ENCODE measurements at regions not wholly inside any gene's neighbourhood (a gene's known extent, or its start where the extent isn't known, plus 50 kb on each side); places are given as distances from the start of the nearest gene placed in this dataset.
"Not testable (repeated sequence)": the region's sequence is repeated elsewhere in the genome, so short reads cannot be mapped to it uniquely, and the experiment has no call there.

DNA sequence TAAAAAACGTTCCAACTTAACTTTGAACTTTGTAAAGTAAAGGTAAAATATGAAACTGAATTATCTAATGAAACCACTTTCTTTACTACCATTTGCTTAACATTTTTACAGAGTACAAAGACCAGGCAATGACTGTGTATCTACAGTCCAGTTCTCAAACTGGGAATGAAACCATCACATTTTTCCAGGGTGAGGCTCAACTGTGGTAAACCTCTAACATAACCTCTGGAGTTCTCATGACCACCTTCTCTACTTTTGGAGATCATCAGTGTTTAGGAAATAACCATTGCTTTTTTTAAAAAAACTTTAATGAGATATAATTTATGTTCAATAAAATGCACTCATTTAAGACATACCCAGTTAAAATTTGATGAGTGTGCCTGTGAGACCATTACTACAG, 223.5 kb downstream of the RNF152 start:
- DNase-seq: no peak

DNA sequence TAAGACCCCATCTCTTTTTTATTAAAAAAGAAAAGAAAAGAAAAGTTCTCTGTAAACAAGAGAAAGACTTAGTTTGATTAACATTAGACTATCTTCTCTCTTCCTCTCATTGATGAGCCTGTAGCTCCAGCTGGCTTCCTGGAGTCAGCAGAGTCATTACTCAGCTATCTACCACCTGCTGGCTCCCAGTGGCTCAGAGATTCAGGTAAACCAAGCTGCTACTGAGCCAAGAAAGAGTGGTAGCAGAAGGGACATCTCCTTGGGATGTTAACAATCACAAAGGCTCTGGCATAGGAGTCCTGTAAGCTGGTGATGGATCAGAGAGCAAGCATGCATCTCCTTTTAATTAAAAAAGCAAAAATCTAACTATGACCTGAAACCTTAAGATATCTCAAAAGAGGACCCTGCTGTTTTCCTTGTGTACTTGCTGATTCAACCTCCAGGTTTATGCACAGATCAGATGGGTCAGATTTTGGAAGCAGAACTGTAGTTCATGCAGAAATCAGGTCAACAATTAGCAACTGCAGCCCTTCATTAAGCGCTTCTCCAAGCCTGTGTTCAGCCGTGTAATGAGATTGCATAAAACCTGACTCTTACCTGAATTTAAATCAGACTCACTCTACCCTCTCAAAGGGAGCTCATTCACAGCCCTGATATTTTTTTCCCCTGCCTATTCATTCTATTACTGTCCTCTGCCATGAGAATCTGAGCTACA, 225.8 kb downstream of the RNF152 start:
- DNase-seq: no peak

DNA sequence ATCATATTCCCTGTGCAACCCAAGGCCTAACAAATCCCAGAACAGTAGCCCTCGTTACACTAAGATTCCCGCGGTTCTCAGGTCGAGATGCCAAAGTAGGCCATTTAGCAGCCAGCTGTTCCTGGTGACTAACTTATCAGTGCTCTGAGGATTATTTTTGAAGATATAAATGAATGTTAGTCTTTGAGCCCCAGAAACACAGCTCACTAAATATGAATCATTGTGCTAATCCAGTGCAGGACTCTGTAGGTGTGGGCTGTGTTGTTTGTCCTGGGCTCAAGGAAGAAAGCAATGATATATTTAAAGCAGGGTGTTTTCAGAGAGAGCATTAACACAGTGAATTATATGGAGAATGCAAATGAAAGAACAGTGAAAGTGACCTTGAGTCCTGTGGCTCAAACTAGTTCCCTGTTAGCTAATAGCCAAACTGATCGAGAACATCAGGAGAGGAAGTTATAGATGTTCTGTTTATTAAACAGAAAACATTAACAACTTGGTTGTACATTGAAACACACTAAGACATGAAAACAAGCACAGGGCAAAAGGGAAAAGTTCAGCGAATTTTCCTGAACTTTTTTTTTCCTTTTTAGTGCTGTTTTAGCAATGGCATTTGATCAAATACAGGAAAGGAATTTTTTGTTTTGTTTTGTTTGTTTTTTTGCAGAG, 228.3 kb downstream of the RNF152 start:
- DNase-seq: no peak

DNA sequence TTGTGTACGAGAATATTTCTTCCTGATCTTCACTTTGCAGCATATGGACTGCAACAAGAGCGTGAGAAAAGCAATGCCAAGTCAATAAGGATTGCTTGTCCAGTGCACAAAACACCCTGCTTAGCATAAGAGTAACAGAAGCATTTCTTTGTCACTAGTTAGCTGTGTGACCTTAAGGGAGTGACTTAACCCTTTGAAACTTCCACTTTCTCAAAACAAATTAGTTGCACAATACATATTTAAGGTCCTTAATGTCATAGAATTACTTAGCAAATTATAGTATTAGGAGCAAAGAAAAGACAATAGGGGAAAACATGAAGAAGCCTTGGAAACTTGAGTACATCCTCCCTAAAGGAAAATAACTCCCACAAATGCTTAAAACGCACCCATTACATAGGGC, 230.1 kb downstream of the RNF152 start:
- no peak for DNase-seq

DNA sequence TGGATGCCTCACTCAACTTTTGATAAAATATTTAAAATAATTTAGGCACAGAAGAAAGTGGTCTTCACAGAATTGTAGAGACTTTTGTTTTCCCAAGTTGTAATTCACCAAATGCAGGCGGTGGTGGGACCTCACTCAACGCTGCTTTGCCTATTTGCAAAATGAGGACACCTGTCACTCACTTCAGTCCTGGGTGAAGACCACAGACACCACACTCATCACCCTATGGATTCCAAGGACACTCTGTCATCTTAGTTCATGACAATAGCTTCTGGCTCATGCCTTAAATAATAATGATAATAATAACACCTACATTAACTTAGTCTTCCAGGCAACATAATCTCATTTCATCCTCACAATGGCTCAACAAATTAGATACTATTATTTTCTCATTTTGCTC, 234.4 kb downstream of the RNF152 start:
- DNase-seq: no peak

DNA sequence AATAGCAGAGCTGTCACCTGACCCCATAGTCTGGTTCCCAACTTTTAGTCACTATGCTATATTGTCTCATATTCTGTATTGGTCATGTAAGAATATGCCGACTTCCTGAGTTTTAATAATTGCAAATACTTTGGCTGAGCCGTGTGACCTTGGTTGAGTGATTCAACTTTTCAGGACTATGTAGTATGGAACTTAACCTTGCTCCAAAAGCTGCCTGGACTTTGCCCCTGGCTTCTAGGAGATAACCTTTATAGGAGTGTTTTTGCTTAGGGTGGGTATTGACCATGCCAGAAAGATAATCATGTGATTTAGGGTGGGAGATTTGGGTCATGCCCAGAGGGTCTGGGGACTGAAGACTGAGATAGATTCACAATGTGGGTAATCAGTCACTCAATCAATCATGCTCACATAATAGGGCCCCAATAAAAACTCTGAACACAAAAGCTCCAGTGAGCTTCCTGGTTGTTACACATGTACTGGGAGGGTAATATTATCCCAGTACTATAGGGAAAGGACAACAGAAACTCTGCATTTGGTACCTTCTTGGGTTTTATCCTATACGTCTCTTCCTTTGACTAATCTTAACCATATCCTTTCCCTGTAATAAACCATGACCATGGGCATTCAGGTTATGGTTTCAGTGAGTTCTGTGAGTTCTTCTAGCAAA, 235.6 kb downstream of the RNF152 start:
- DNase-seq: no peak

DNA sequence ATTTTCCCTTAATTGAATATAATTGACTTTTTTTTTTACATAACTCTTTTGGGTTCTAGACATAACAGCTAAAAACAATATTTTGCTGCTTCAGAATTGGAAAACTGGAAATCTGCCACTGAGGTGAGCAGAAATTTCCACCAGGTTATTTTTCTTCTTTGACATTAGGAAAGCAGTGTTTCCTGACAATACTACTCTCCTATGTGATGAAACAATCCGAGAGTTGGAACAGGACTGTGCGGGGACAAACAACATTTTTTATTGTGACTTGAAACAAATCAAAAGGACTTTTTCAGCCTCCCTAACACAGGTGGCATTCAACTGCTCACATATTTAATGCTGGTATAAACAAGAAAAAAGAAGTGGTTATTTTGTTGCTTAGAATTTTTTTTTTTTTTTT, 237.2 kb downstream of the RNF152 start:
- DNase-seq: no peak

DNA sequence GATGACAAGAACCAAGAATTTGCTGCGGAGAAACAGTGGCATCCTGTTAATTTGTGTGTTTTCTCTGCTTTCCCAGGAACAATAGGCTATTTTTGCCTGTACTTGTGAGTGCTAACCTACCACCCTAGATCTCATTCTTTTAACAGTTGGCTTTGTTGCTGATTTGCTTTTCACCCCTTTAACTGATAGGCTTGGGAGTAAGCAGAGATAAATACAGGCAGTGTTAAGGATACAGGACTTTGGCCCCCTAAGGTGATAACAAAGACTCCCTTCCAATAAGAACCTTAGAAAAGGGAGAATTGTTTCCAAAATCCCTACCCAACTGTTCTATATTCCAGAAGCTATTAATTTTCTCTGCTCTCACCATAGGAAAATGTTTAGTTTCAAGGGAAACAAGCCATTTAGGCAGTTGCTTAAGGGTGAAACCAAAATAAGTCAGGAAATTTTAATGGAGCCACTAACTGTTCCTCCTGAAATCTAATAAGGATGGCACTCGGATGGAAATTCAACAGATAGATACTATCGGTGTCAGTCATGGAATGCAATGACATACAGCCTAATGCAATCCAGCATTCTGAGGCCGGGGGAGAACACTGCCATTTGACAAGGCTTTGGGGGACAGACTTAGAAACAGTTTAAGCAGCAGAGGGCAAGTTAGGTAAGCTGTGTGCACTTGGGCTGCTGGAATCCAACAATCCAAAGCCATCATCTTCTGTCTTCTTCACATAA, 238.8 kb downstream of the RNF152 start:
- DNase-seq: no peak

DNA sequence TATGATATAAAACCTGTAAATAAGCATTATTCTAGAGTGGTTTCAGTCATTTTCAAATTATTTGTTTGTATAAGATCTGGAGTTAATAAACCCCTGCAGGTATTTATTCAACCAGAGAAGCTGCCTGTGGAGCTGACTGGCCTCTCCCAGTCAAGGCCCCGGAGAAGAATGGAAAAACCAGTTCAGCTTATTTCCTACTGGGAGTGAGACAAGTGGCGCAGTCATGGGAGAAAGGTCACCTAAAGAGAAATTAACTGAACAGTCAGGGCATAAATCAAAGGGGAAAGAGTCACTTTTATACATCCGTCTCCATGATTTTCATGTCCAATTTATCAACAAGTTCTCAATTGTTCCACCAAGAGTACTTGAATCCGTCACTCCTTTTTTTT, 240.9 kb downstream of the RNF152 start:
- no peak for DNase-seq

DNA sequence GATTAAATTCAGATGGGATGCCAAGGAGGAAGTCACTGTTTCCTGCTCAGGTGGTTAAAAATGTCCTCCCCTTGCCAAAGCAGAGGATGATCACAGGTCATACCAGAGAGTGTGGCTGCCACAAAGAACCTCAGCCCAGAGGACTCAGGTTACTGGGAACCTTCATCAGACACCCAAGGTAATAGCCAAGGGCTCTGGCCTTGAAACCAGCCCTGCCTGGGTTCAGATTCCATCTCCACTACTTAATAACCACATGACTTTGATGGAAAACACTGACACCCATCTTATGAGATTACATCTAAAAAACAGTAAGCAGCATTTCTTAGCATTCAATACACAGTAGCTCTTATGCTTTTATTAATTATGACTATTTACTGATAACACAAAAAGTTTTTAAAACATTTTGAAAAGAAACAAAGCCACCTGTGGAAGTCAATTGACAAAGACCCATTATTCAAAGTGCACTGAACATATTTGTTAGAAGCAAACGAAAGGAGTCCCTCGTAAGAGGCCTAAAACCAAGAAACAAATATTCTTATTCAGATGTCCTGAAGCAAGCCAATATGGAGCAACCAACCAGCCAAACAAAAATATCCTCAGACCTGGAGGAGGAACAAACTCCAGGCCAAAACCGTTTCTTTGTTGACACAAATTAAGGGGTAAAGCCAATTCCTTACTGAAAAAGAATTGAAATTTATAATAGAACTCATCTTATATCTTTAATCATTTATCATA, 241.5 kb downstream of the RNF152 start:
- DNase-seq: no peak

DNA sequence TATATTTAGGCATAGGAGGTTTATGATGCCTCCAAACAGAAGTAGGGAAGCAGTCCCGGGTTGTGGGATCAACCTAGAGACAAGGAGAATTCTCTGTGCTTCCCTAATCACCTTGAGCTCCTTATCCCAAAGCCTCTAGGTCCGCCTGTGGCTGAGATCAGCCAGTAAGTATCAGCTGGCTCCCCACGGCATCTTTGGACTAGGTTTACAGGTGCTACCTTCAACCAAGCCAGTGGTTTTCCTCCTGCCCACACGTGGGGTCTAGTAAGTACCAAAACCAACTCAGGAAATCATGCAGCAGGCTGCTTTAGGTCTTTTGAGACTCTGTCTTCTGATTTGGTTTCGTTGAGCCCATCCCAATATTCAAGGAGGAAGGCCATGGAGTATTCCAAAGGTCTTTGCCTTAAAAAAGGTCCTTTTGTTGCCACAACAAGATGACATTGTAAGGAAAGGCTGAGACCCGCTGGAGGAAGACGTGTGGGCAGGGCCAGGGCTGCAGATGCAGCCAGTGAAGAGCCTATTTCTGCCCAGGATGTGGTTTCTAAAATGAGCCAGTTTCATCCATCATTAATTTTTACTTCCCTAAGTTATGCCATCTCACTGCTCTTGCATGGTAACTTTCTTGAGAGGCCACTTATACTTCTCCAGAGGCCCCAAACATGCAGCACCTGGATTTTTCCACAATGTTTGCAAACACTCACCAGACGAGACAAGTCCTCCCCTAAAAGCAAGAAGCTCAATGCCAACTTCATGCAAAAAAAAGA, 248.7 kb downstream of the RNF152 start:
- DNase-seq: no peak

DNA sequence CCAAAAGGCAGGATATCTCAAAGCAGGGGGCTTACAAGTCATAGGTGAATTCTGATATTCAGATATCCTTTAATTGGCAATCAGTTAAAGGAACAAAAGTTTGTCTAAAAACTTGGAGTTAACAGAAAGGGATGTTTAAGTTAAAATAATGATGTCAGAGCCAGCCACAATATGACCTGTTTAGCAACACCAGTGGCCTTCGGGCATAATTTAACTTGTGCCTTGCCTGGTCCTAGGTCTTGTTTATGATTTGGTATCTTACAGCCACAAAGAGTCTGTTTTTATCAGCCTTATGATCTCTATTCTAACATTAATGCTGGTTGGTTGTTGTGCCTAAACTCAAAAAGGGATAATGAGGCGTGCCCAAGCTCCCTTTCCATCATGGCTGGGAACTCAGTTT, 252.9 kb downstream of the RNF152 start:
- no peak for DNase-seq

DNA sequence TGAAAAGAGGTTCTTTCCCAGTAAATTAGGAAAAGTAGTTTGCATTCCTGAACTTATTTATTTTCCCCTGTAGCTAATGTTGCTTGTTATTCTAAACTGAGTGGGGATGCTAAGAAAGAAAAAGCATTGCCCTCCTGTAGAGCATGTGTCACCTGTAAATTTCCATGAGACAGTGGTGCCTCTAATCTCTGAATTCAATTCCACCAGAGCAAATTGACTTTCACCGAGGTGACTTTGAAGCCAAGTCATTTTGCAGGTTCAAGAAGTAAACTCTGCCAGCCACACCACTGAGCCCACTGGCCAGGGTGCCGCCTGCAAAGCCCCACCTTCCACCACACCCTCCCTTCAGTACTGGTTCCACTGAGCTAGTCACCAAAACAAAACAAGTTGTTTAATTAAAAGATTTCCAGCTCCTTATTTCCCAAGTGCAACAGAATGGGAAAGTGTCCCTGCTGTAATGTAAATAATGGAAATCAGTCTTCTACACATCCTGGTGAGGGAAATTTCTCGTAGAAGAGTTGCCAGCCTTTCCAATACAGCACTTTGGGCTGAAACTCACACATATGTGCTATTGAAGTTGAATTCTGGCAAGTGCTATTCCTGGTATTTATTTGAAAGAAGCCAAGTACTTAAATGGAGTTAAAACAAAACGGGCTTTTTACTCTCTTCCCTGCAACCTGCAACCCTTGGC, 254.8 kb downstream of the RNF152 start:
- no peak for DNase-seq

DNA sequence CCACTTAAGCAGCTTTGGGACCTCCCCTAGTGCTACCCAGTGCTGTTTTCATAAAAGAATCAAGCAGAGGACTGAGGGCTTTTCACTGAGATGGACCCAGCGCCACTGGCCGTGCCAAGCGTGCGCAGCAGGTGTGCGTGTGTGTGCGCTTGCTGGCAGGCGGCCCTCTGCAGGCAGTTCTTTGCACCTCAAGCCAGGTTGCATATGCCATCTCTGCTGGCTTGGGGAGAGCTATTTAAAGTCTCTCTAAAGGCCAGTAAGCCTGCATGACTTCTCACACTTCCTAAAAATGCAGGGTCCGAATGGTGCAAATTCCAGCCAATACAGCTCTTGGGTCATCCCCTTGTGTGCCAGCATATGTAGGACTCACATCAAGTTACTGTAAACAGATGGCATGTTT, 255.5 kb downstream of the RNF152 start:
- DNase-seq: no peak

DNA sequence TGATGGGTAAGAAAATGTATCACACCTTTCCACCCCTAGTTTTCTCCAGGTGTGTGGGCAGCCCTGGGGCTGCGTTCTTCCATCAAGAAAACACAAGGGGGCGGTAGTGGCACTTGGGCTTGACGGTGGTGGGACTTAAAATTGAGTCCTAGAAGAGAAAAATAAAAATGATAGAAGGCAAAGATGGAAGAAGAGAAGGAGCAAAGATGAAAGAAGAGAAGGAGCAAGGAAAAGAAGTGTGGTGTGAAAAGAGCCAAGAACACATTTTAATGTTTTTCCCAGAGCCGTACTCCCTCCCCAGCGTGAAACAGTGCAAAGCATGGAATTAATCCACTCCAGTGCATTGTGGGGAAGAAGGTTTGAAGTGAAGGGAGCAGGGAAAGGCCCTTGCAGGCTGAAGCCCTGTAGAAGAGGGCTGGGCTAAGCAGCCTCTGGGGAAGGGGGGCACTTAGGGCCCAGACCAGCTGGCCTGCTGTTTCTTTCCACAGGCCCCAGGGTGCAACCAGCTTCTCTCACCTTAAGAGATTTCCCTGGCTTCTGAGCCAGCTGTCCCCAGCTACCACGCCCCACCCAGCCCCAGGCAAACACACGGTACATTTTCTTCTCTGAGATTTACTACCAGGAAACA, 256.8 kb downstream of the RNF152 start:
- peak; percentile 51 for DNase-seq

DNA sequence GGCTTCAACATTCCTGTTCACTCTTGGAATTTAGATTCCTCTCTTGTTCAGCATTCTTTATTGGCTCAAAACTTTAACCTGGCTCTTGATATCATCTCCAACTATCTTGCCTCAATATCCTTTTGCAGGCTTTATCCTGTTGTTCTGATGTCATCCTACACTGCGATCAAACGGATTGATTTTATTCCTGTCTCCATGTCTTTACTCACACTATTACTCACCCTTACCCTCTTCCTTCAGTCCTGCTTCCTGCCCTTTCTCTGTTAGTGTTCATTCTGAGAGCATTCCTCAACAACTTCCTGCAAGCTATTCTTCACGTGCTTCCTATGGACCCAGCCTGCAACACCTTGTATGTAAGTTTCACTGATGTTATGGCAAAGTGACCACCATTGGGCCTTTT, 264.7 kb downstream of the RNF152 start:
- DNase-seq: no peak

DNA sequence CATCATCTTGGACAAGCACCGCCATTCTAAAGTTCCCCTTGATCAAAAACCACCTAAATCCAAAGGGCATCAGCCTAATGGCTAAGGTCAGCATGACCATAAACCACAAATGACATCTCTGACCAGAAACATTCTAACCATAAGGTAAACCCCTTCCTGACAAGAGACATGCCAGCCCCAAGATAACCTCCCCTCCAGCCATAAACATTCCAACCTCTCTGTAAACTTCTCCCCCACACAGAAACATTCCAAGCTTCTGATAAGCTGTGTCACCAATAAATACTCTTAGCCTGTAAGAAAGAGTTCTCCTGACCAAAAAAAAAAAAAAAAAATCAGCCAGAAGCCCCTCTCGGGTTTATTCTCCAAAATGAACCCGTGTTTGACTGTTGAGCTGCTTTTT, 268.2 kb downstream of the RNF152 start:
- DNase-seq: not testable (repeated sequence)

DNA sequence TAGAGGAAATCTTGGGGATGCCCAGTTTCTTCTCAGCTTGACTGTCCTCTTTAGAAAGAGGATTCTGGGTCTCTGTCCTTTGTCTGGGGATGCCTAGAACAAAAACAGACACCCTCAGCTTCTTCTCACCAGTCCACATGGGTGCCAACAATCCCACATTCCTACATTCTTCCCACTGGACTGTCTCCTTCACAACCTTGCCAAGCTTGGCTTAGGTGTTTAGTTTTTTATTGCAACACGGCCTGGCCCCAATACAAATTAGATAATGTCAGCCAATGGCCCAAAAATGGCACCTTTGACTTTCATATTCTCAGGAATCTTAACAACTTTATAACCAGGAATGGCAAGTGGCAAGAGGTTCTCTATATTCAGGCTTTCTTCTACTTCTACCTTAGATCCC, 273.0 kb downstream of the RNF152 start:
- DNase-seq: no peak

DNA sequence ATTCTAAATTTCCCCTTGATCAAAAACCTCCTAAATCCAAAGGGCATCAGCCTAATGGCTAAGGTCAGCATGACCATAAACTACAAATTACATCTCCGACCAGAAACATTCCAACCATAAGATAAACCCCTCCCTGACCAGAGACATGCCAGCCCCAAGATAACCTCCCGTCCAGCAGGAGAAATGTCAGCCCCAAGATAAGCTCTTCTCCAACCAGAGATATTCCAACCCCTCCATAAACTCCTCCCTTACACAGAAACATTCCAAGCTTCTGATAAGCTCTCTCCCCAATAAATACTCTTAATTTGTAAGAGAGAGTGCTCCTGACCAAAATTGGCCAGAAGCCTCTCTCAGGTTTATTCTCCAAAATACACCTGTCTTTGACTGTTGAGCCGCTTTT, 274.0 kb downstream of the RNF152 start:
- DNase-seq: no peak

DNA sequence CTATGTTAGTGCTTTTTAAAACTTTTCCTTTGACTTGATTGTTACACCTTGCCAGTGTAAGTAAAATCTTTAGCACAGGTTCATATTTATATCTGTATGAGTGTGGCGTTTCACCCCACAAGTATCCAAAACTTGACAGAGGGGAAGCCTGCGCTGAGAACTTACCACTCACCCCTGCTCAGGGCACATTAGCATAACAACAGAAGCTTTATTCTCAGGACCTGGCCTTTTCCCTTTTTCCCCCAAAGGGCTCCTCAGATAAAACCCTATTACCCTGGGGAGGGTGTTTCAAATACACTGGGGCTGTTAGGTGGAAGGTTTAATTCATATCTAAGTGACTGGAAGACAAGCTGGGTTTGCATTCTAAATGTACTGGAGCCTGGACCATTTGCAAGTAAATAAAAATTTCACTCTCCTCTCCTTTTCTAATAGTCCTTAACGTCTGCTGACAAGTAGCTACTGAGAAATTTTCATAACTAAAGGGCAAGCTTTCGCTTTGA, 276.6 kb downstream of the RNF152 start:
- DNase-seq: no peak

DNA sequence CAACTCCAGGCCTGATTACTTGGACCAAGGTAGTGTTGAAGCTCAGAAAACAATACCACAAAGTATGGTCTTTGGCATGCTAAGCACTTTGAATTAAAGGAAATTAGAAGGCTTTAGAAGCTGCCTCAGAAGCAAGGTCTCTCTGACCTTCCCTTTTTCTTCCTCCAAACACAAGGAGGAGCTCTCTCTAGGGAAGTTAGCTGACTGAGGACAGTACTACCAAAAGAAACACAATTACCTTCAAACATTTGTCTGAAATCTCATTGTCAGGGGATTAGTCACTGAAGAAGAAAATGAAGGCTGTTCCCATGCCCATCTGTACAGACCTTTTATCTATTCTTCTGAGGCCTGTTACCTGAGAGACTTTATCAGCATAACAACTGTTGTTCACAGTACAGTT, 279.3 kb downstream of the CDH20 start:
- peak; percentile 8 for DNase-seq

Measured in OCI-M1 (cell line).